ENCODE measurements at regions not wholly inside any gene's neighbourhood (a gene's known extent, or its start where the extent isn't known, plus 50 kb on each side); places are given as distances from the start of the nearest gene placed in this dataset.

GRCh38 chr9:10957878-10958277 lies 345.1 kb upstream of the PTPRD start:
- TF ChIP-seq, protein P1, sequence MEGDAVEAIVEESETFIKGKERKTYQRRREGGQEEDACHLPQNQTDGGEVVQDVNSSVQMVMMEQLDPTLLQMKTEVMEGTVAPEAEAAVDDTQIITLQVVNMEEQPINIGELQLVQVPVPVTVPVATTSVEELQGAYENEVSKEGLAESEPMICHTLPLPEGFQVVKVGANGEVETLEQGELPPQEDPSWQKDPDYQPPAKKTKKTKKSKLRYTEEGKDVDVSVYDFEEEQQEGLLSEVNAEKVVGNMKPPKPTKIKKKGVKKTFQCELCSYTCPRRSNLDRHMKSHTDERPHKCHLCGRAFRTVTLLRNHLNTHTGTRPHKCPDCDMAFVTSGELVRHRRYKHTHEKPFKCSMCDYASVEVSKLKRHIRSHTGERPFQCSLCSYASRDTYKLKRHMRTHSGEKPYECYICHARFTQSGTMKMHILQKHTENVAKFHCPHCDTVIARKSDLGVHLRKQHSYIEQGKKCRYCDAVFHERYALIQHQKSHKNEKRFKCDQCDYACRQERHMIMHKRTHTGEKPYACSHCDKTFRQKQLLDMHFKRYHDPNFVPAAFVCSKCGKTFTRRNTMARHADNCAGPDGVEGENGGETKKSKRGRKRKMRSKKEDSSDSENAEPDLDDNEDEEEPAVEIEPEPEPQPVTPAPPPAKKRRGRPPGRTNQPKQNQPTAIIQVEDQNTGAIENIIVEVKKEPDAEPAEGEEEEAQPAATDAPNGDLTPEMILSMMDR (IDR thresholded peaks at IDR 0.05), result no peak
- no peak for TF ChIP-seq POLR2A (IDR thresholded peaks at IDR 0.05)
